Trophoblast cell (in vitro differentiated cells and primary cell): ENCODE measurements at regions not wholly inside any gene's neighbourhood (a gene's known extent, or its start where the extent isn't known, plus 50 kb on each side); places are given as distances from the start of the nearest gene placed in this dataset.

Source experiments
- DNase-seq, 2 donors: peaks; one replicate each; pipeline ENCODE4 v3.0.0-alpha.2; 2016
- H2AFZ ChIP-seq: 2 replicates; pipeline ENCODE4 v1.6.1; 2013; ENCODE audit warnings: low read length, moderate library complexity, mild to moderate bottlenecking; ENCODE audit not compliant: insufficient read depth, poor library complexity
- H2AK5ac ChIP-seq: 2 replicates; pipeline ENCODE4 v1.6.1; 2013; ENCODE audit warnings: mild to moderate bottlenecking, low read length
- H2BK120ac ChIP-seq: 2 replicates; pipeline ENCODE4 v1.6.1; 2013; ENCODE audit warnings: low read length, mild to moderate bottlenecking, moderate library complexity; ENCODE audit not compliant: insufficient read depth, poor library complexity
- H2BK12ac ChIP-seq: 2 replicates; pipeline ENCODE4 v1.6.1; 2013; ENCODE audit warnings: mild to moderate bottlenecking, low read length, moderate library complexity
- H2BK5ac ChIP-seq: 2 replicates; pipeline ENCODE4 v1.6.1; 2013; ENCODE audit warnings: low read length, low read depth, moderate library complexity, mild to moderate bottlenecking; ENCODE audit not compliant: poor library complexity
- H3K14ac ChIP-seq: 2 replicates; pipeline ENCODE4 v1.6.1; 2013; ENCODE audit warnings: mild to moderate bottlenecking, low read length
- H3K18ac ChIP-seq: 2 replicates; pipeline ENCODE4 v1.6.1; 2013; ENCODE audit warnings: mild to moderate bottlenecking, low read length
- H3K23ac ChIP-seq: 2 replicates; pipeline ENCODE4 v1.6.1; 2013; ENCODE audit warnings: low read length
- H3K27ac ChIP-seq: 2 replicates; pipeline ENCODE4 v1.5.1; 2013; ENCODE audit warnings: low read depth, mild to moderate bottlenecking, inconsistent platforms, low read length, moderate library complexity
- H3K27me3 ChIP-seq: 2 replicates; pipeline ENCODE4 v1.6.1; 2013; ENCODE audit warnings: inconsistent platforms, mild to moderate bottlenecking, low read length, moderate library complexity; ENCODE audit not compliant: insufficient read depth
- H3K36me3 ChIP-seq, 2 experiments: 1 replicate in 1 of 2; 2 replicates in 1 of 2; pipeline ENCODE4 v1.6.1; 2013; ENCODE audit warnings: low read length in 2 of 2, mild to moderate bottlenecking in 2 of 2, moderate library complexity in 1 of 2; ENCODE audit not compliant: insufficient read depth in 2 of 2, control insufficient read depth in 1 of 2
- H3K4ac ChIP-seq: 2 replicates; pipeline ENCODE4 v1.6.1; 2013; ENCODE audit warnings: low read depth, mild to moderate bottlenecking, low read length, moderate library complexity
- H3K4me1 ChIP-seq, 2 experiments: 1 replicate in 1 of 2; 2 replicates in 1 of 2; pipeline ENCODE4 v1.6.1; 2013; ENCODE audit warnings: low read length in 2 of 2, mild to moderate bottlenecking in 2 of 2, moderate library complexity in 1 of 2; ENCODE audit not compliant: insufficient read depth in 2 of 2, control insufficient read depth in 1 of 2
- H3K4me2 ChIP-seq: 2 replicates; pipeline ENCODE4 v1.6.1; 2013; ENCODE audit warnings: inconsistent platforms, mild to moderate bottlenecking, low read length, moderate library complexity
- H3K4me3 ChIP-seq: 2 replicates; pipeline ENCODE4 v1.5.1; 2013; ENCODE audit warnings: mild to moderate bottlenecking, low read depth, low read length, inconsistent platforms
- H3K79me1 ChIP-seq: one replicate; pipeline ENCODE4 v1.6.1; 2013; ENCODE audit warnings: low read length
- H3K79me2 ChIP-seq: 2 replicates; pipeline ENCODE4 v1.6.1; 2013; ENCODE audit warnings: low read length, mild to moderate bottlenecking; ENCODE audit not compliant: control insufficient read depth, insufficient read depth, poor library complexity
- H3K9ac ChIP-seq: 2 replicates; pipeline ENCODE4 v1.6.1; 2013; ENCODE audit warnings: mild to moderate bottlenecking, low read length
- H3K9me3 ChIP-seq: 2 replicates; pipeline ENCODE4 v1.6.1; 2013; ENCODE audit warnings: low read depth, mild to moderate bottlenecking, control low read depth, inconsistent platforms, low read length; ENCODE audit not compliant: insufficient read depth
- H4K12ac ChIP-seq: 2 replicates; pipeline ENCODE4 v1.6.1; 2013; ENCODE audit warnings: low read depth, mild to moderate bottlenecking, low read length, moderate library complexity
- H4K8ac ChIP-seq: 2 replicates; pipeline ENCODE4 v1.6.1; 2013; ENCODE audit warnings: low read depth, mild to moderate bottlenecking, low read length, moderate library complexity
- H4K91ac ChIP-seq: one replicate; pipeline ENCODE4 v1.6.1; 2013; ENCODE audit warnings: low read depth, mild to moderate bottlenecking, low read length, moderate library complexity
- WGBS: extraction: QIAGEN DNeasy Blood & Tissue Kit; methylation state at CpG from one replicate; pipeline ENCODE4 v1.1.7; 2013; ENCODE audit warnings: missing lambda C conversion rate; ENCODE audit not compliant: insufficient read length, insufficient coverage; ENCODE audit errors: extremely low coverage; 5-methylcytosine and 5-hydroxymethylcytosine counted together

GRCh38 chr1:170271430-170272161 lies 125.8 kb downstream of the NTMT2 start:
- H2AFZ ChIP-seq, result no peak overlapping the region
- H3K14ac ChIP-seq, result no peak overlapping the region
- no peaks in the 10 kb centered on the region for H3K79me2 ChIP-seq
- no peaks in the 10 kb centered on the region for H3K9me3 ChIP-seq
- H4K12ac ChIP-seq, result no peak overlapping the region
- no peak overlapping the region for H2AK5ac ChIP-seq
- H3K4me2 ChIP-seq, result no peak overlapping the region
- H2BK5ac ChIP-seq, result no peak overlapping the region
- H3K4ac ChIP-seq, result no peak overlapping the region
- H3K36me3 ChIP-seq, result no peaks in the 10 kb centered on the region
- H2BK120ac ChIP-seq, result no peak overlapping the region
- H3K27ac ChIP-seq, result no peak overlapping the region
- no peak for DNase-seq
- H4K8ac ChIP-seq, result no peak overlapping the region
- peak overlapping the region; percentile 68 for H3K9ac ChIP-seq
- H2BK12ac ChIP-seq, result no peak overlapping the region
- H3K79me1 ChIP-seq, result no peaks in the 10 kb centered on the region
- no peak overlapping the region for H3K4me3 ChIP-seq
- no CpG with 5 or more reads among the region's 3 CpGs for WGBS
- H3K4me1 ChIP-seq, result no peaks in the 10 kb centered on the region
- H4K91ac ChIP-seq, result no peak overlapping the region
- H3K18ac ChIP-seq, result no peak overlapping the region
- H3K23ac ChIP-seq, result peak overlapping the region; percentile 71
- H3K27me3 ChIP-seq, result no peaks in the 10 kb centered on the region

- Histone ChIP-seq H2BK5ac (no peak overlapping the region), H3K27ac (no peak overlapping the region), H4K12ac (no peak overlapping the region), H3K23ac (no peak overlapping the region), H3K36me3 (no peaks in the 10 kb centered on the region), H3K4me2 (no peak overlapping the region), H3K4me1 (no peaks in the 10 kb centered on the region), H3K79me1 (no peaks in the 10 kb centered on the region), H3K18ac (no peak overlapping the region), H3K79me2 (no peaks in the 10 kb centered on the region), H4K8ac (no peak overlapping the region), H3K9me3 (no peaks in the 10 kb centered on the region), H3K9ac (no peak overlapping the region), H3K4me3 (no peak overlapping the region), H4K91ac (no peak overlapping the region), H2BK12ac (no peak overlapping the region), H3K4ac (no peak overlapping the region), H2AK5ac (no peak overlapping the region), H3K27me3 (no peaks in the 10 kb centered on the region), H3K14ac (no peak overlapping the region), H2AFZ (no peak overlapping the region), H2BK120ac (no peak overlapping the region)
- DNase-seq, result no peak
- WGBS, result no CpG with 5 or more reads among the region's 6 CpGs
These were observed 127.8 kb downstream of the NTMT2 start for GRCh38 chr1:170273291-170274130.

GRCh38 chr1:170274131-170274501 lies 128.4 kb downstream of the NTMT2 start:
- no peak overlapping the region for H3K27ac ChIP-seq
- no CpG with 5 or more reads among the region's 5 CpGs for WGBS

GRCh38 chr1:170277985-170278384 lies 132.2 kb downstream of the NTMT2 start:
- H4K8ac ChIP-seq, result no peak overlapping the region
- H3K27ac ChIP-seq, result no peak overlapping the region
- H3K4ac ChIP-seq, result no peak overlapping the region
- H3K79me1 ChIP-seq, result no peaks in the 10 kb centered on the region
- no peak overlapping the region for H2AFZ ChIP-seq
- no peak overlapping the region for H3K4me2 ChIP-seq
- H2BK12ac ChIP-seq, result no peak overlapping the region
- no peak overlapping the region for H4K91ac ChIP-seq
- H3K9me3 ChIP-seq, result no peaks in the 10 kb centered on the region
- no peak for DNase-seq
- no peak overlapping the region for H3K18ac ChIP-seq
- no peak overlapping the region for H2BK5ac ChIP-seq
- no peak overlapping the region for H4K12ac ChIP-seq
- no peaks in the 10 kb centered on the region for H3K27me3 ChIP-seq
- no peak overlapping the region for H3K9ac ChIP-seq
- no peak overlapping the region for H3K14ac ChIP-seq
- WGBS, result no CpG with 5 or more reads among the region's 2 CpGs
- no peak overlapping the region for H3K4me3 ChIP-seq
- no peak overlapping the region for H3K23ac ChIP-seq
- no peaks in the 10 kb centered on the region for H3K36me3 ChIP-seq
- no peaks in the 10 kb centered on the region for H3K79me2 ChIP-seq
- no peak overlapping the region for H2AK5ac ChIP-seq
- H3K4me1 ChIP-seq, result no peaks in the 10 kb centered on the region
- H2BK120ac ChIP-seq, result no peak overlapping the region

More at GRCh38 chr1:170274131-170274501, 128.4 kb downstream of the NTMT2 start:
- Histone ChIP-seq H4K8ac (no peak overlapping the region), H3K9me3 (no peaks in the 10 kb centered on the region), H3K36me3 (no peaks in the 10 kb centered on the region), H2AK5ac (no peak overlapping the region), H3K18ac (no peak overlapping the region), H2BK5ac (no peak overlapping the region), H4K91ac (no peak overlapping the region), H3K4me3 (no peak overlapping the region), H3K4me1 (no peaks in the 10 kb centered on the region), H3K23ac (no peak overlapping the region), H3K79me2 (no peaks in the 10 kb centered on the region), H2BK120ac (no peak overlapping the region), H2AFZ (no peak overlapping the region), H2BK12ac (no peak overlapping the region), H3K79me1 (no peaks in the 10 kb centered on the region), H3K14ac (no peak overlapping the region), H4K12ac (no peak overlapping the region), H3K9ac (no peak overlapping the region), H3K4ac (no peak overlapping the region), H3K27me3 (no peaks in the 10 kb centered on the region), H3K4me2 (no peak overlapping the region)
- DNase-seq, result no peak
